ENCODE measurements at regions not wholly inside any gene's neighbourhood (a gene's known extent, or its start where the extent isn't known, plus 50 kb on each side); places are given as distances from the start of the nearest gene placed in this dataset.
"Not testable (repeated sequence)": the region's sequence is repeated elsewhere in the genome, so short reads cannot be mapped to it uniquely, and the experiment has no call there.

GRCh38 chr3:33919312-33920120 is 121.1 kb downstream of the PDCD6IP start:
- DNase-seq, result no peak

DNA sequence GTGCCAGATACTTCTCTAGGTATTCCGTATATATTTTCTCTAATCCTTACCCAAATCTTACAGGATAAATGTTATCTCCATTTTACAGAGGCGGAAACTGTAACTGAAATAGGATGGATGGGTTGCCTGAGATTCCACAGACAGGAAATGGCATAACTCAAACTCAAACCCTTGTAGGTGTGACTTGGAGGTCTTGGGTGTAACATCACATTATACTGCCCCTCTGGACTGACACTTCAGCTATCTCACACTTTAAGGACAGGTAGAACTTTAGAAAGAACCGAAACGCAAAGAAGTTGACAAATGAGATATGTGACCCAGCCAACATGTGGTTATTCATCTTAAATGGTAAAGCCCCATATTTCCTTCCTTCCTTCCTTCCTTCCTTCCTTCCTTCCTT is 122.1 kb downstream of the PDCD6IP start:
- no peak for DNase-seq

DNA sequence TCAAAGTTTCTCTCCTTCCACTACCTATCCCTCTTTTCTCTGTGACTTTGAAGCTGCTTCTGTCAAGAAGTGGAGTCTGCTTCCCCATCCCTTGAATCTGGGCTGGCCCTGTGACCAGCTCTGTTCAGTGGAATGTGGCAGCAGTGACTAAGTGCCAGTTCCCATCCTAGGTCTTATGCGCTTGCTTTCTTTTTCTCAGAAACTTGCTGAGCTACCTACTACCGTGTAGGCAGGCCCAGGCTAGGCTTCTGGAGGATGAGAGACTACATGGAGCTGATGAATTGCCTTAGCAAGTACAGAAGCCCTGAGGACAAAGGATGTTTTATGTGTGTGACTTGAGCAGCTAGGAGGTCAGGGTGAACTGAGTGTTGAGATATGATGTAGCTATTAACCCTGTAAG is 123.2 kb downstream of the PDCD6IP start:
- no peak for DNase-seq

- DNase-seq, result no peak
Observed at GRCh38 chr3:33926998-33927605, 128.7 kb downstream of the PDCD6IP start.

GRCh38 chr3:33929813-33930212 is 131.4 kb downstream of the PDCD6IP start:
- peak; percentile 2 for DNase-seq

DNA sequence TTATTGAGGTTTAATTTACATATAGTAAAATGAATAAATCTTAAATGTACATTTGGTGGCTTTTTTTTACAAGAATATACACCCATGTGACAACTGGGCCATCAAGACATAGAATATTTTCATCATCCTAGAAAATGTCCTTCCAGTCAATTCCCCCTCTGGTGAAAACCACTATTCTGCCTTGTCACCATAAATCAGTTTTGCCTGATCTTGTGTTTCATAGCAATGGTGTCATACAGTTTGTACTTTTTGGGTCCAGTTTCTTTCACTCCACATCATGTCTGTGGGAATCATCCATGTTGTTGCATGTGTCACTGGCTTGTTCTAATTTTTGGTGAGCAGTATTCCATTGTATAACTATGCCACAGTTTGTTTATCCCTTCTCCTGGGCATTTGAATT is 133.1 kb downstream of the PDCD6IP start:
- DNase-seq, result no peak

DNA sequence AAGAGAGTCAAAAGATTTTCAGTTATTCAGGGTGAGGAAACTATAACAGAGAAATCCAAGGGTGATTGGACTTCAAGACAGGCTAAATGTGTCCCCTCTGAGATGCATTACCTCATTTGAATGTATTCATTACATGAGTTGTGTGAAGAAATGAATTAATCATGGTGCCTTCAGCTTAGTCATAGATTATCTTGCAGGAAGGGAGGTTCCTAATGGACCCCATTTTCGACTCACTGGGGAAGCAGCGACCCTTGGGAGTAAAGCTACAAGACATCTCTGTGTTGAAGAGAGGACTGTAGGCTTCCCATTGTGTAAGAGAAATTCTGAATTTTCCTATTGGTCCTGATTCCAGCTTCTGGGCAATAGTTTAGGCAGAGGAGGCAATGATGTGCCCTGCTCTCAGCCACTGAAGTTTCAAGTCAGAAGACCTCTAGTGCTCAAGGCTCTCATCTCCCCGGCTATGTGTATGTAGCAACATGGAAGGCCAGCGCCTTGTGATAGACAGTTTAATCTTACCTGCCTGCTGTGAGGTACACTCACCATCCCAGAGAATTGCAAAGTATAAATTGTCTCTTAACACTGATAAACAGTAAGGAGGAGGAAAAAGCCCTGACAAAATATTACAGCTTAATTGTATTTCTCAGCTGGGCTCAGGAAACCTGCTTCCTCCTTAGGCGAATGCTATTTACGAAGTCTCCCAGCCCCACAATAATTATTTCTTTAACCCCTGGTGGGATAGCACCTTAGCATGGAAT is 133.8 kb downstream of the PDCD6IP start:
- no peak for DNase-seq

DNA sequence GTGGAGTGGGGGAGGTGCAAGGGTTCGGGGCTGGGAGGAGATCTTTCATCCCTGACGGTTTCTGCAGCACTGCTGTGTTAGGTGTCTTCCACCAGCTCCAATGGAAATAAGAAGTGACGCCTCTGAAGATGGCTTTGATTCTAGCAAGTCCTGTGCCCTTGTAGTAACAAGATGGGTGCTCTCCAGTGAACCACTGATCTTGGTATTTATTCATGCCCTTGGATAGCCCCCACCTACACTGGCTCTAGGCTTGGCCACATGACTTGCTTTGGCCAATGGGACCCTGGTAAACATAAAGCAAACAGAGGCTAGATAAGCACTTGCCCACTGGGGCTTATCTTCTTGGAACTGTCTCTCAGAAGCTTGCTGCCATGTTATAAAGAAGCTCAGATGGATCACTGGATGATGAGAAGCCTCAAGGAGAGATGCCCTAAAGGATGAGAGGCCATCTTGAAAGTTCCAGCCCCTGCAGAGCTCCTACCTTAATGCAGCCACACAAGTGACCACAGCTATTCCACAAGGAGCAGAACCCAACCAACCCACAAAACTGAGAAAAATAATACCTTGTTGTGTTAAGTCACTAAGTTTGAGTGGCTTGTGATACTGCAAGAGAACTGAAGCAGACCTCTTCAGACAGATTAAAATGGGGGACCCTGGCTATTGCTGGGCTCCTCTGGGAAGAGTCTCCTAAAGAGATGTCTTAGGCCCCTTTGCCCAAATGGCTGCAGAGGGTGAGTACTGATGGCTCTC is 137.9 kb downstream of the PDCD6IP start:
- no peak for DNase-seq

- DNase-seq, result no peak
Observed at GRCh38 chr3:33936921-33937525, 138.6 kb downstream of the PDCD6IP start.

DNA sequence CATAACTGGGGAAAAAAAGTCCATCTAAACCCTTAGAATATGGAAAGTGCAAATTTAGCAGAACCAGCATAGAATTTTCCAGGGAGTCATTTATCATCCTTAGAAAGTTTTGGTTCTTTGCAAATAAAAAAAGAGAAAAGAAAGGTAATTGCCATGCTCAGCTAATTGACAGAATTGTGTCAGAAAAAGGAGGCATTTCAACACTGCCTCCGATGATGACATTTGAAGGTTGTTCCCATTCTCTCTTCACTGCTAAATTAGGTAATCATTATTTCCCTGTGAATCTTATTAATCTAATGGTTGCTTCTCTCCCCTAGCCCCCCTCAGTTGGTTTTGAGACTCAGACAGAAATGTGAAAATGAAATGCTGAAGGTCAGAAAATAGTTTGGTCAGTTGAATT is 139.2 kb downstream of the PDCD6IP start:
- no peak for DNase-seq

DNA sequence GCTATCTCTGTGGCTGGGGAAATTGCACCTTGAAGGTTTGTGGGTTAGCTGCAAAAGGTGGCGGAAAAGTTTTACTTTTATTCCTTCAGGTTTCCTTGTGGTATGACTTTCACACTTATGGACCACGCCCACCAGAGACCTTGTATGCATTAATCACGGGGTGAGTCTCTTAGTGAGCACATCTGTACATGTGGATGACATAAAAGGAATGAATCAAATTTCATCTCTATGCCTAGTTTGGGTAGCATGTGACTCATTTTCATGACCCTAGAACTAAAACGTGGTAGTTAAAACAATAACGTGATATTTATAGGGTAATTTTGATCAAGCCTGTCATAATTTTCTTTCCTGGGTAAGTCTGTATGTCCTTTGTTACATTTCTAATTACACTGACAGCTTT is 141.7 kb downstream of the PDCD6IP start:
- DNase-seq, result no peak

- DNase-seq, result no peak
Observed at GRCh38 chr3:33940736-33941135, 142.3 kb downstream of the PDCD6IP start.

DNA sequence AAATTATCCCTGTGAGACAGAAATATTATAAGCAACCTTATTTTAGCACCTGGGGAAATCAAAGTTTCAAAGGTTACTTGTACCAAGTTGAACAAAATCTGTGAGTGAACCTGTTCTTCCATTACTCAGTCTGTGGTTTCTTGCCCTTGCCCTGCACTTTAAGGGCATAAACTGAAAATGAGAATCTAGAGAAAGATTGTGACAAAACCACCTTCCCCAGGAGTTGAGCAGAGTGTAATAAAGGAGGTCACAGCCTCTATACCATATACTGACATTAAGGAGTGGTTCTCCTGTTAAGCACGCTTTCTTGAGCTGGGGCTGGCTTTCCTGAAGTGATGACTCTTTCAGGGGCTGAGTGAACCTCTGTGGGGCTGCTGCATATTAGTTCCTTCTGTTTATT is 143.4 kb downstream of the PDCD6IP start:
- no peak for DNase-seq

- no peak for DNase-seq
Observed at GRCh38 chr3:33942483-33943150, 144.2 kb downstream of the PDCD6IP start.

- DNase-seq, result no peak
Observed at GRCh38 chr3:33943277-33943676, 144.8 kb downstream of the PDCD6IP start.

- DNase-seq, result not testable (repeated sequence)
Observed at GRCh38 chr3:33946612-33947011, 148.2 kb downstream of the PDCD6IP start.

GRCh38 chr3:33947272-33948195 is 149.1 kb downstream of the PDCD6IP start:
- no peak for DNase-seq

DNA sequence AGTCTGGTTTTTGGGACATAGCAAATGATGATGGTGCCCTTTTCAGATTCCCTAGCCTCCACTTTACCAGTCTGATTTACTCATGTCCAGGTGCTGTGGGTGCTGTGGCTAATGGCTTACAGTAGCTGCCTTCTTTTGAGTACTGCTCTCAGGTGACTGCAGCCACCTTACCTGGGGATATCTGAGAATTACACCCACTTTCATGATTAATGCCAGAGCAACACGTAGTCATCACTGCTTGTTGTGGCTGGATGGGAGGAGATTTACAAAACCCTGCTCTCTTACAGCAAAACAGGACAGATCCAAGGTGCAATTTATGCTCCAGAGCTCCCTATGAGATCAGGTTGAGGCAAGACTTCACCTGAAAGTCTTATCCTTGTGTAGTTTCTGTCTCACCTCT is 150.6 kb downstream of the PDCD6IP start:
- DNase-seq, result no peak

- no peak for DNase-seq
Observed at GRCh38 chr3:33954956-33955355, 156.5 kb downstream of the PDCD6IP start.

- no peak for DNase-seq
Observed at GRCh38 chr3:33956206-33956605, 157.8 kb downstream of the PDCD6IP start.

DNA sequence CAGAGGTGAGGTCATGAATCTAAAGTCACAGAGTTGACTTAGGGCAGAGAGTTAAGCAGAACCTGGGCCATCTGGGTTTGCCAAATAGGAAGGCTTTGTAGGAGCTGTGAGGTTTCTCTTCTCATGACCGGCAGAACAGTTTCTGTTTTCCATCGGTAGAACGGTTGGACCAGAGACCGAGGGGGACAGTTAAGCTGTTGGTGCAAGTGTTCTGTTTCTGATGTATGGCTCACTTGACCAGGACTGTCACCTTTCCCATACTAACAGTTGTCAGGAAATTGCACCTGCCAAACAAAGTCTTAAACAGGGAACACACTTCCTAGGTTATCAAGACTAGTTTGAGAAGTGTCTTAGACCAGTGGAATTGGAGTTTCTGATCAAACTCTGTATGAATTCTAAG is 158.3 kb downstream of the PDCD6IP start:
- no peak for DNase-seq

Measured in NCI-H2171 treated with DMSO at 0.1 percent for 48 hours (cell line).